ENCODE measurements at regions not wholly inside any gene's neighbourhood (a gene's known extent, or its start where the extent isn't known, plus 50 kb on each side); places are given as distances from the start of the nearest gene placed in this dataset.

DNA sequence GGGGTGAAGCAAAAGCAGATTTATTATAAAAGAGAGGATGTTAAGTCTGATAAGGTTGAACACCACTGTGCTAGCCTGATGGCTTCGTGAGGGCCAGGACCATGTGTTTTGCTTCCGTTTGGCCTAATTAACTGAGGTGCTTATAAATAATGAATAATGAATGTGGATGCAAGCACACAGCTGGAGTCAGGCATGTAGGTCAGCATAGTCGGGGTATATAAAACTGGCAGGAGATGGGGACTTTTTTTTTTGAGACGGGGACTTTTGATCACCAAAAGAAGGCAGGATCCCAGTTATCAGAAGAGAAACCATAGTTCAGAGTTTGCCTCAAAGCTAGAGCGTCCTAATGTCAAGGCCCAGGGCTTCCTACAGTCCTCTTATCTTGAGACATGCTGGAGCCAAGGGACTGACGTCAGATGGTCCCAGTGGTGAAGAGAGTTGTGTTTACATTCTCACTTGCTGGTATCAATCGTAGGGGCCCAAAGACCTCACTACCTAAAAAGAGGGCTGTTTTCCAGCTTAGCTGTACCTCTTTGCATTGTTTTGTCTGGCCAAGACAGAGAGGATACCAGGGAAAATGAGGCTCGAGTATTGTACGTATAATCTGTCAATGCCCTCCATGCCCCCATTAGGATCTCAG, 50.4 kb downstream of the RTL9 start:
- no peak for DNase-seq

GRCh38 chrX:110409925-110410324, 51.3 kb downstream of the RTL9 start:
- no peak for DNase-seq

DNA sequence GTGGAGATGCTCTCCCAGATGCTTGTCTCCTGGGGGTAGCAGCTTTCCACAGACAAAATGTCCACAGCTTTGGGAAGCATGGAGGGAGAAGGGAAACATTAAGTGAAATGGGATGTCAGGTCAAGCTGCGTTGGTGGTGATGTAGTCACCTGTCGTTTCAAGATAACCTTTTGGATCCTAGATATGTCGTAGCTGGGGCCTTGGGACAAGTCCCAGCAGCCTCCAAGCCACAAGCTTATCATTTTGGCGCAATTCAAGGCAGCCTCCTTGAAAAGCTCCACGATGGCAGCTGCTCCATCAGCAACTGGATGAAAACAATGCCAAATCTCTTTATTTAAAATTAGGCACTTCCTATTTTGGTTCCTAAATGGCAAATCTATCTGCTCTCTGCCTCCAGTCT, 52.0 kb downstream of the RTL9 start:
- DNase-seq, result no peak

- DNase-seq, result peak; percentile 11
Measured at GRCh38 chrX:110412971-110413726, 54.5 kb downstream of the RTL9 start.

DNA sequence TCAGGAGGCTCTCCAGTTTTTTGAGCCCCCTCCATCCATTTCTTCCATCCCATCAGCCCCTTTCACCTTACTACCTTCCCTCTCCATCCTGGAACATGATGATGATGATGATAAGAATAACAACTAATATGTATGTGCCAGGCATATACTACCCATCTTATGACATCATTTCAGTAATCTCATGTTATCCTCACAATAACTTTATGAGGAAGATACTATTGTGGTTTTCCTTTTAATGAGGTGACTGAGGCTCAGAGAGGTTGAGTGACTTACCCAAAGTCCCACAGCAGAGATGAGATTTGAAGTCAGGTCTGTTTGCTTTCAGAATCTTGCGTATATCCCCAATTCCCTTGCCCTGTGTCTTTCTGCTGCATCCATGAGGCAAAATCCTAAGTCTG, 55.1 kb downstream of the RTL9 start:
- no peak for DNase-seq

DNA sequence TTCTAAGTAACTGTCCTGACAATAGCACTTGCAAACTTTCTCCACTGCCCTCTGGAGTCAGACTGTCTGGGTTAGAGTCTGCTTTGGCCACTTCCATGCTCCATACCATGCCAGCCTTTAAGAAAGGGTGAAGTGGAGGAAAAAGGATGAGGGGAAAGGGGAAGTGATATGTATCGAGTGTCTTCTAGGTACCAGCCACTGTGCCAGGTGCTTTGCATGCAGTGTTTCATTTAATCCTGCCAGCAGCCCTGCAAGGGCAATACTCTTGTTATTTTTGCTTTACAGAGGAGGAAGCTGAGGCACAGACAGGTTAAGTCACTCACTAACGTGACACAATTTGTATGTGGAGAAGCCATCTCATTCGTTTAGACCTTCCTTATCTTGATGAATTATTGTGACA, 55.6 kb downstream of the RTL9 start:
- no peak for DNase-seq

- no peak for DNase-seq
Measured at GRCh38 chrX:110414679-110415439, 56.2 kb downstream of the RTL9 start.

- DNase-seq, result no peak
Measured at GRCh38 chrX:110415440-110416170, 57.0 kb downstream of the RTL9 start.

DNA sequence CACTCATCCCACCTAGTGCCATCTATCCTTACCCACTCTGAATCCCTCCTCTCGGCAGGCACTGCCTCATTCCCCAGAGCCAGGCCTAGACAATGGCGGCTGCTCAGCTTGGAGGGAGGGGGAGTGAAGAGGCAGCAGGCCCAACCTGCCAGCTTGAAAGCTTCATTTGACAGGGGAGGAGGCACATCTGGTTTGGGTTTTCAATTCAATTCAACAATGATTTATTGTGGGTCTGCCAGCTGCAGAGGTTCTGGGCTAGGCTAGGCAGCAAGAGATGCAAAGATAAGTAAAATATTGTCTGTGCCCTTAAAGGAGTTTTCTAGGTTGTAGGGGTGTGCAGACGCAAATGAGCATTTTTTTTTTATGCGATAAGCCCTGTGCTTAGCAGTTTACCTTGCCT, 58.5 kb downstream of the RTL9 start:
- DNase-seq, result no peak

GRCh38 chrX:110418316-110419235, 59.9 kb downstream of the RTL9 start:
- DNase-seq, result no peak

DNA sequence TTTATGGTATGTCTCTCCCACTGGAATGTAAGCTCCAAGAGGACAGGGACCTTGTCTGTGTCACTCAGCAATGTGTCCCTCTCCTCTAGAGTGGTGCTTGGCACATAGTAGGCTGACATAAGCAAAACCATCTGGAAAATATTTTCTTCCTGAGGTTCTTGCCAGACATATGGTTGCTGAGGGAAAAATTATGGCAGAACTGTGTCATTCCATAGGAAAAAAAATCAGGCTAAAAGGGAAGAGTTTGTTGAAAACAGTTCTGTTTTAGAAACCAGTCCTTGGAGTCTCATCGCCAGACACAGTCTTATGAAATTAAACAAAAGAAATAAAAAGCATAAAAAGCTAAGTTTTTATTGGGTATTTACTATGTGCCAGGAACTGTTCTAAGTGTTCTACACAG, 60.9 kb downstream of the RTL9 start:
- no peak for DNase-seq

DNA sequence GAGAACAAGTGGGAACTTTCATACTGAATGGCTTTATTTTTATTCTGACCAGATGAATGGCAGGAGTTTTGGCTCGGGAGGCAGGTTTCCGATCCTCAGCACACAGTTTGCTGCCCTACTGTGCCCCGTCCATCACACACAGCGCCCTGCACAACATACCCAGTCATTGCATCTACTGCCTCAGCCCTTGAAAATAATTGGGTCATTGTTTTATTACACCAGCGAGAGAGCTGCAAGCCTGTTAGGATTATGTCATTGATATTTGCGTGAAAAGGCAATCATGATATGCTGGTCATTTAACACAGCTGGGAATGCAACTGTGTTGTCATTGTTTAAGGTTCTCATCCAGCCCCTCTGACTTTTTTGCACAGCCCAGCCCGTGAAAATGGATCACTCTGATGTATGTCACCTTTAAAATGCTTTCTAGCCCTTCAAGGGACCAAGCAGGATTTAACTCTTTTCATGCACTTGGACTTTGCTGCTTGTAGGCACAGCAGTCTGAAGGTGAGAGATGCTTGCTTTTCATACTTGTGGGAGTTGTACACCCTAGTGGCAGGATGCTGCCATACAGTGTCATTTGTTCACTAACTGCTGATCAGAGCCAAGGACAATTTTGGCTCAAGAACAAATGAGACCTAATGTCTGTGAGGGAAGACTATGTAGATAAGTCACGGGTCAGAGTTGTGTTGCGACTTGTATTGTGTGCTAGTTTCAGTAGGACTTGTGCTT, 62.3 kb downstream of the RTL9 start:
- no peak for DNase-seq

DNA sequence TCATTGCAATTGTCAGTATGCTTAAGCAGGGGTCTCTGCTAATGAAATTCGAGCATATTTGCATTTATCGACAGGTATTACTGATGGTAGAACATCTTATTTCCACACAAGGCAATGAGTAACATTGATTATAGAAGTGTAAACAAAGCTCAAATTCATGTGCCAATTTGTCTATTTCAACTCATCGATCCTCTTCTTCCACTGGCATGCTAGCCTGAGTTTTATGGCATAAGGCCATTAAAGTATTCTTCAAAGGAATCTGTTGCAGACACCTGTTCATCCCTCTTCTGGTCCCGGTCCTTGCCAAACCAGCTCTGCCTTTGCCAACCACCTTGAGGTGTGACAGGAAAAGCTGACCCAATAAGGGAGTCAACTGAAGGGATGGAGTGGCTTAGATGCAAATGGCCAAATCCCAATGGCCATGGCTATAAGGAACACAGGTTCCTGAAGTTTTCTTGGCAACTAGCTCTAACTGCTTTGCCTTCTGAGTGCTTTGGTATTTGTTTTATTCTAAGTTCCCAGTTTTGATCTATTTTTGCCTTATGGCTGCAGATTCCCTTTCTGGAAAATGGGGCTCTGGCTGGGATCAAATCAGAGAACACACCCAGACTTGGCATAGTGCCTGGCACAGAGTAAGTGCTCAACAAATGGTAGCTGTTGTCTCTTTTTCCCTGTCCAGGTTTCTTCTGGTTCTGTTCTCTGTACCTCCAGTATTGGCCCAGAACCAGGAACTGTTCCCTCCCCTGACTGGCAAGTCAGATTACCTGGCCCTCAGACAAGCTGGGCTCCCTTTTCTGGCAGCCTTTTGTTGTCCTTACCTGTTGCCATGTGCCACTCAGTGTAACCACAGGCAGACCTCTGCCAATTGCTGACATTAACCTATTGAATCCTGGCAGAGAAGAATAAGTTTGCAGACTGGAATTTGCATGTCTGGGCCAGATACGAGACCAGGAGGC, 63.1 kb downstream of the RTL9 start:
- no peak for DNase-seq

GRCh38 chrX:110425222-110426154, 66.8 kb downstream of the RTL9 start:
- DNase-seq, result no peak

DNA sequence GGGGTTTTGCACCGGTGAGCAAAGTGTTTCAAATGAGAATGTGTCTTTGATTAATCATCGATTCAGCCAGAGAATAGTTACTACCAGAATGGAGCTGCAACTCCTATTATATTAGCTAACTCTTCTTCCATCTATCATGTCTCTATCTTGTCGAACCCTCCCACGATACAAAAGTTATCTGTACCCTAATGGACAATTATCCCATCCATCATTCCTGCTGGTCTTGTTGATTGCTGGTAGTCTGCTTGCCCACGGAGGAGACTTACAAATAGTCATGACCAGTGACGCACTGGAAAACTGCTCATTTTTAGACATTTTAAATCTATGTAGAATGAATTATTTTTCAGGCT, 67.5 kb downstream of the RTL9 start:
- no peak for DNase-seq

DNA sequence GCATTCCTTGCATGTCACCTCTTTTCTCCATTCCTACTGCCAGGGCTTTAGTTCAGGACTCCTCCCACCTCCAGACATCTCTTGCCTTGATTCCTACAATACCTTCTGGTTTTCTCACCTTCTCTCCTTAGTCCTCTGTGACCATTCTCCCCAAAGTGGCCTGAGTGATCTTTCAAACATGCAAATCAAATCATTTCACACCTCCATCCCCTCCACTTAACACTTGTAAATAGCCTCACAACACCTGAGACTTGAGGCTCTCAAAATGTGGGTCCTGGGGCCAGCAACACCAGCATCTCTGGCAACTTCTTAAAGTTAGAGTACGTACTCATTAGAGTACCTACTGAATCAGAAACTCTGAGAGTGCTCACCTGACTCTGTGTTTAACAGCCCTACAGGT, 68.4 kb downstream of the RTL9 start:
- no peak for DNase-seq

GRCh38 chrX:110428144-110428543, 69.5 kb downstream of the RTL9 start:
- no peak for DNase-seq

GRCh38 chrX:110430293-110431076, 71.8 kb downstream of the RTL9 start:
- DNase-seq, result no peak
